HG02973 (cell line): ENCODE measurements at regions not wholly inside any gene's neighbourhood (a gene's known extent, or its start where the extent isn't known, plus 50 kb on each side); places are given as distances from the start of the nearest gene placed in this dataset.
A peak's percentile ranks its signal among the peaks of the same experiment; 100 is the strongest.

Experiments used
- ATAC-seq: cut with Tn5 transposase; IDR thresholded peaks from one replicate; pipeline ENCODE4 v1.9.1; 2021; ENCODE audit warnings: moderate library complexity; ENCODE audit not compliant: unreplicated experiment

GRCh38 chr11:104301776-104302175 is 137.8 kb upstream of the PDGFD start:
- ATAC-seq = no peak

- ATAC-seq = no peak
These were observed 127.7 kb upstream of the PDGFD start for GRCh38 chr11:104291646-104292045.

GRCh38 chr11:104286129-104286528 is 122.2 kb upstream of the PDGFD start:
- no peak for ATAC-seq

- no peak for ATAC-seq
These were observed 115.6 kb upstream of the PDGFD start for GRCh38 chr11:104279587-104279986.

GRCh38 chr11:104275992-104276391 is 112.0 kb upstream of the PDGFD start:
- ATAC-seq = no peak

- no peak for ATAC-seq
These were observed 96.5 kb upstream of the PDGFD start for GRCh38 chr11:104260456-104260855.

- no peak for ATAC-seq
These were observed 95.2 kb upstream of the PDGFD start for GRCh38 chr11:104259121-104259610.

- ATAC-seq = no peak
These were observed 92.6 kb upstream of the PDGFD start for GRCh38 chr11:104256525-104256924.

GRCh38 chr11:104254347-104254746 is 90.4 kb upstream of the PDGFD start:
- ATAC-seq = peak; percentile 88

- no peak for ATAC-seq
These were observed 82.6 kb upstream of the PDGFD start for GRCh38 chr11:104246590-104246989.

GRCh38 chr11:104238916-104239315 is 75.0 kb upstream of the PDGFD start:
- no peak for ATAC-seq

- no peak for ATAC-seq
These were observed 61.1 kb upstream of the PDGFD start for GRCh38 chr11:104225047-104225446.

GRCh38 chr11:104222464-104222863 is 58.5 kb upstream of the PDGFD start:
- no peak for ATAC-seq

GRCh38 chr11:104221455-104221854 is 57.5 kb upstream of the PDGFD start:
- ATAC-seq = no peak

- no peak for ATAC-seq
These were observed 55.1 kb upstream of the PDGFD start for GRCh38 chr11:104219096-104219495.

GRCh38 chr11:104214517-104214916 is 50.6 kb upstream of the PDGFD start:
- no peak for ATAC-seq
